ENCODE measurements at regions not wholly inside any gene's neighbourhood (a gene's known extent, or its start where the extent isn't known, plus 50 kb on each side); places are given as distances from the start of the nearest gene placed in this dataset.
A peak's percentile ranks its signal among the peaks of the same experiment; 100 is the strongest.

- Histone ChIP-seq H4K8ac (ENCODE audit: low read depth in 2 of 2, low read length in 2 of 2) (no peak overlapping the region), H3K27me3 (ENCODE audit: control insufficient read depth, insufficient read depth, low read length) (no peaks in the 10 kb centered on the region), H3K36me3 (ENCODE audit: control insufficient read depth, insufficient read depth, low read length) (no peaks in the 10 kb centered on the region), H3K4me2 (ENCODE audit: low read depth, low read length) (peak overlapping the region; percentile 21; the same call in 1 of the 2 replicates), H3K4ac (ENCODE audit: low read depth, low read length) (no peak overlapping the region), H3K14ac (replicated peaks; ENCODE audit: low read depth, low read length) (no peak overlapping the region), H4K5ac (ENCODE audit: low read depth, low read length) (no peak overlapping the region), H3K56ac (ENCODE audit: extremely low read depth, insufficient read depth, low read length) (no peak overlapping the region), H3K79me1 (ENCODE audit: low read depth in 1 of 2, low read length in 2 of 2) (no peaks in the 10 kb centered on the region), H2AFZ (replicated peaks; ENCODE audit: low read length, poor library complexity) (no peak overlapping the region), H2BK120ac (ENCODE audit: low read depth, low read length) (no peak overlapping the region), H3K4me1 (ENCODE audit: control insufficient read depth, insufficient read depth, low read length) (peaks cover 4% of the 10 kb centered on the region), H2AK5ac (ENCODE audit: low read depth, low read length) (no peak overlapping the region), H2BK15ac (ENCODE audit: low read depth, low read length) (no peak overlapping the region), H3K9ac (ENCODE audit: low read depth, low read length) (no peak overlapping the region), H3K9me3 (ENCODE audit: control insufficient read depth, insufficient read depth, low read length) (no peaks in the 10 kb centered on the region), H2BK20ac (ENCODE audit: low read depth, low read length) (no peak overlapping the region), H3K27ac (ENCODE audit: insufficient read depth, low read length) (no peak overlapping the region), H2BK5ac (ENCODE audit: low read depth, low read length, poor library complexity, severe bottlenecking) (no peak overlapping the region), H3K4me3 (ENCODE audit: insufficient read depth, low read depth, low read length) (no peak overlapping the region), H3K18ac (ENCODE audit: low read depth, low read length) (no peak overlapping the region), H4K20me1 (ENCODE audit: insufficient read depth, low read length) (no peaks in the 10 kb centered on the region), H4K91ac (ENCODE audit: insufficient read depth, low read depth, low read length) (no peak overlapping the region), H3K9me1 (ENCODE audit: insufficient read depth, low read length) (no peaks in the 10 kb centered on the region), H3K23ac (ENCODE audit: low read depth, low read length) (no peak overlapping the region), H2AK9ac (replicated peaks; ENCODE audit: low read depth, low read length, poor library complexity) (no peak overlapping the region)
- in situ Hi-C loops (cut with MboI; ENCODE audit: low sequenced_read_pairs) (no loop called here), dilution Hi-C loops (cut with HindIII; ENCODE audit: low sequenced_read_pairs, unreplicated experiment) (no loop called here), intact Hi-C loops (cut with micrococcal nuclease) (no loop called here)
- POLR2A ChIA-PET (ENCODE audit: unreplicated experiment): no interaction called here
- ATAC-seq (ENCODE audit: low read depth) (peak; percentile 40), DNase-seq (no peak)
- no TSS peak for BruUV-seq (replicated peaks)
- TF ChIP-seq RAD21 (IDR thresholded peaks at IDR 0.05; ENCODE audit: low read length) (no peak), CHD1 (IDR thresholded peaks at IDR 0.05; ENCODE audit: low read depth, low read length) (no peak), RCOR1 (IDR thresholded peaks at IDR 0.05; ENCODE audit: insufficient replicate concordance, low read length) (no peak), NFE2L2 (IDR thresholded peaks at IDR 0.05; ENCODE audit: low read depth, low read length) (no peak), FOS (IDR thresholded peaks at IDR 0.05; ENCODE audit: low read depth, low read length) (no peak), RFX5 (IDR thresholded peaks at IDR 0.05; ENCODE audit: low read depth, low read length) (no peak), POLR2A (IDR thresholded peaks at IDR 0.05; ENCODE audit: low read depth, low read length) (no peak), CEBPB (IDR thresholded peaks at IDR 0.05; ENCODE audit: low read depth, low read length) (no peak), MAFK (IDR thresholded peaks at IDR 0.05; ENCODE audit: low read depth, low read length) (no peak), CTCF (conservative IDR thresholded peaks at IDR 0.05; ENCODE audit: low read depth, low read length) (no peak), USF2 (IDR thresholded peaks at IDR 0.05; ENCODE audit: low read depth, low read length) (no peak), MXI1 (IDR thresholded peaks at IDR 0.05; ENCODE audit: borderline replicate concordance, low read depth, low read length) (no peak), MAZ (IDR thresholded peaks at IDR 0.05; ENCODE audit: borderline replicate concordance, low read depth, low read length) (no peak), SMC3 (IDR thresholded peaks at IDR 0.05; ENCODE audit: low read depth, low read length) (no peak)
- CTCF ChIA-PET: no interaction called here
- WGBS, 2 experiments (ENCODE audit: extremely low coverage in 2 of 2, insufficient read length in 1 of 2): no CpG with 5 or more reads among the region's 1 CpG
Measured at GRCh38 chr15:35680951-35681350, 135.0 kb upstream of the DPH6 start.

Data from IMR-90 (cell line).